Neural crest cell (in vitro differentiated cells): ENCODE measurements at regions not wholly inside any gene's neighbourhood (a gene's known extent, or its start where the extent isn't known, plus 50 kb on each side); places are given as distances from the start of the nearest gene placed in this dataset.
A peak's percentile ranks its signal among the peaks of the same experiment; 100 is the strongest.

Source experiments
- DNase-seq: peaks from one replicate; pipeline ENCODE4 v3.0.0; 2021; ENCODE audit warnings: low read depth, mixed read lengths, low spot score
- H3K27ac Mint-ChIP-seq: one replicate; pipeline ENCODE4 v1.8.0; 2021; ENCODE audit warnings: mild to moderate bottlenecking, mixed read lengths; ENCODE audit not compliant: unreplicated experiment
- H3K27me3 Mint-ChIP-seq: 2 replicates; pipeline ENCODE4 v1.8.0; 2021; ENCODE audit warnings: low read depth, mild to moderate bottlenecking, mixed read lengths
- H3K36me3 Mint-ChIP-seq: 2 replicates; pipeline ENCODE4 v1.8.0; 2021; ENCODE audit warnings: low read depth, mild to moderate bottlenecking, mixed read lengths
- H3K4me1 Mint-ChIP-seq: 2 replicates; pipeline ENCODE4 v1.8.0; 2021; ENCODE audit warnings: mixed read lengths
- H3K4me3 Mint-ChIP-seq: one replicate; pipeline ENCODE4 v1.8.0; 2021; ENCODE audit warnings: mild to moderate bottlenecking, mixed read lengths
- H3K9me3 Mint-ChIP-seq: 2 replicates; pipeline ENCODE4 v1.8.0; 2021; ENCODE audit warnings: mixed read lengths
- TF ChIP-seq, protein P1 (sequence below): fragments of 200-600 bp; sonication (generic); conservative IDR thresholded peaks from 2 replicates; pipeline ENCODE4 v1.5.0; 2021; ENCODE audit warnings: antibody characterized with exemption, mild to moderate bottlenecking

DNA sequence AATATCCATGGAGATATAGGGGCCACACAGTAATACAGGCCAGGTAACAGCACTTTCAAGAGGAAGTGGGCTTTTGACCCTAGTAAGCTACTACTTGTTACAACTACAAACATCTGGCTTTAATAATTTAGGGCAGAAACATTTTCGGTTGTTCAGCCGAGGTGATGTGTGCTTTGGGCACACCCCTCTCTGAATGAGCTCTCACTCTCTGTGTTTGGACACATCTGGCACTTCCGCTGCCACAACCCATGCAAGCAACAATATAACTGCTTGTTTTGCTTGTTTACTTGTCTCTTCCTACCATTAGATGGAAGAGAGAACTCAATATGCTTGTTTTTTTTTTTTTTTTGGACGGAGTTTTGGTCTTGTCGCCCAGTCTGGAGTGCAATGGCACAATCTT lies 277.2 kb downstream of the HS3ST1 start:
- no peak overlapping the region for H3K27ac Mint-ChIP-seq
- no peaks in the 10 kb centered on the region for H3K36me3 Mint-ChIP-seq
- no peak overlapping the region for H3K4me3 Mint-ChIP-seq
- H3K27me3 Mint-ChIP-seq, result no peaks in the 10 kb centered on the region
- TF ChIP-seq, protein P1, sequence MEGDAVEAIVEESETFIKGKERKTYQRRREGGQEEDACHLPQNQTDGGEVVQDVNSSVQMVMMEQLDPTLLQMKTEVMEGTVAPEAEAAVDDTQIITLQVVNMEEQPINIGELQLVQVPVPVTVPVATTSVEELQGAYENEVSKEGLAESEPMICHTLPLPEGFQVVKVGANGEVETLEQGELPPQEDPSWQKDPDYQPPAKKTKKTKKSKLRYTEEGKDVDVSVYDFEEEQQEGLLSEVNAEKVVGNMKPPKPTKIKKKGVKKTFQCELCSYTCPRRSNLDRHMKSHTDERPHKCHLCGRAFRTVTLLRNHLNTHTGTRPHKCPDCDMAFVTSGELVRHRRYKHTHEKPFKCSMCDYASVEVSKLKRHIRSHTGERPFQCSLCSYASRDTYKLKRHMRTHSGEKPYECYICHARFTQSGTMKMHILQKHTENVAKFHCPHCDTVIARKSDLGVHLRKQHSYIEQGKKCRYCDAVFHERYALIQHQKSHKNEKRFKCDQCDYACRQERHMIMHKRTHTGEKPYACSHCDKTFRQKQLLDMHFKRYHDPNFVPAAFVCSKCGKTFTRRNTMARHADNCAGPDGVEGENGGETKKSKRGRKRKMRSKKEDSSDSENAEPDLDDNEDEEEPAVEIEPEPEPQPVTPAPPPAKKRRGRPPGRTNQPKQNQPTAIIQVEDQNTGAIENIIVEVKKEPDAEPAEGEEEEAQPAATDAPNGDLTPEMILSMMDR, result no peak
- DNase-seq, result no peak
- H3K9me3 Mint-ChIP-seq, result peaks cover 2% of the 10 kb centered on the region
- H3K4me1 Mint-ChIP-seq, result peaks cover 18% of the 10 kb centered on the region

GRCh38 chr4:11149612-11150259 lies 279.0 kb downstream of the HS3ST1 start:
- H3K36me3 Mint-ChIP-seq, result no peaks in the 10 kb centered on the region
- H3K27ac Mint-ChIP-seq, result peak overlapping the region; percentile 97
- peaks cover 9% of the 10 kb centered on the region for H3K4me1 Mint-ChIP-seq
- TF ChIP-seq, protein P1, result no peak
- peak overlapping the region; percentile 81 for H3K4me3 Mint-ChIP-seq
- H3K9me3 Mint-ChIP-seq, result peaks cover 2% of the 10 kb centered on the region
- no peak for DNase-seq
- H3K27me3 Mint-ChIP-seq, result no peaks in the 10 kb centered on the region

- no peak overlapping the region for H3K27ac Mint-ChIP-seq
- H3K27me3 Mint-ChIP-seq, result peaks cover 3% of the 10 kb centered on the region
- TF ChIP-seq, protein P1, result no peak
- peaks cover 6% of the 10 kb centered on the region for H3K36me3 Mint-ChIP-seq
- no peak for DNase-seq
- H3K4me3 Mint-ChIP-seq, result no peak overlapping the region
- H3K4me1 Mint-ChIP-seq, result no peaks in the 10 kb centered on the region
- H3K9me3 Mint-ChIP-seq, result no peaks in the 10 kb centered on the region
These were observed 288.8 kb downstream of the HS3ST1 start for GRCh38 chr4:11139871-11140270.

DNA sequence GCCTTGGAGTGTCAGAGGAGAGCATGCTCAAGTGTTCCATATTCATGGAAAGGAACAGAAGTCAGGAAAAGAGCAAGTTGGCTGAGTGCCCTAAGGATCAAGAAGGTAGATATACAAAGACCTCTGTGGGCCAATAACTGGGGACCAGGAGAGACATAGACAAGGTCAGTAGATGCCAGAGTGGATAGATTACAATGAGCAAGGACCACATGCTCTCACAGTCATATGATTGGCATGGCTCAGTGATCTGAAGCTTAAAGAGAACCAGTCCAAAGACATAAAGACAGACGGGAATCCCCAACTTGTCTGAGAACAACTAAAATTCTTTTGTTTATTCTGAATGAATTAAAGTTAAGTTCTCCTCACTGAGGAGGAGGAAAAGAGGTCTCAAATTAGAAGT lies 289.7 kb downstream of the HS3ST1 start:
- no peak overlapping the region for H3K4me3 Mint-ChIP-seq
- TF ChIP-seq, protein P1, result no peak
- peaks cover 6% of the 10 kb centered on the region for H3K36me3 Mint-ChIP-seq
- DNase-seq, result no peak
- no peaks in the 10 kb centered on the region for H3K4me1 Mint-ChIP-seq
- H3K27me3 Mint-ChIP-seq, result peaks cover 3% of the 10 kb centered on the region
- H3K9me3 Mint-ChIP-seq, result no peaks in the 10 kb centered on the region
- no peak overlapping the region for H3K27ac Mint-ChIP-seq

DNA sequence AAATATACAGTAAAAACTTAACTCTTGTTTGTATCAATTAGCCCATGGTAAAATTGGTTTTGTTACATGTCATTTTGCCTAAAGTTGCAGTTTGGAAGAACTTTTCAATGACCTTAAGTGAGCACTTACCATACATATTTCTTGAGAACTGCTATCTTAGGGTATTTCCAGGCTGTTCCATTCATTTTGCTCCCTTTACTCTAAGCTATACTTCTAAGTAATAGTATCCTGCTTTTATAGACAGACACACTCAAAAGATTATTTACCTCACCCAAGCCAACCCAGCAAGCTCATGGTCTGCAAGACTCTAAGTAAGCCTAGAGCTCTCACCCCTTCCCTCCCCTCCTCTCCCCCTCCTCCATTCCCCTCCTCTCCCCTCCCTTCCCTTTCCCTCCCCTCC lies 294.0 kb downstream of the HS3ST1 start:
- Mint-ChIP-seq H3K36me3 (no peaks in the 10 kb centered on the region), H3K4me3 (no peak overlapping the region), H3K9me3 (peaks cover 6% of the 10 kb centered on the region), H3K27ac (no peak overlapping the region), H3K4me1 (no peaks in the 10 kb centered on the region), H3K27me3 (peaks cover 3% of the 10 kb centered on the region)
- TF ChIP-seq, protein P1, result no peak
- DNase-seq, result no peak
